MCF 10A (cell line): ENCODE measurements at regions not wholly inside any gene's neighbourhood (a gene's known extent, or its start where the extent isn't known, plus 50 kb on each side); places are given as distances from the start of the nearest gene placed in this dataset.

Experiments
- BruUV-seq: library from RNA; stranded (reverse); fragments of 400-500 nt; replicated peaks from 2 replicates; lab custom pipeline; 2021; lab: Mats Ljungman, UMichigan
- CTCF ChIA-PET: fragments of 300-600 bp; sonication (Branson Sonifier 250); formaldehyde crosslinking; extraction: SDS; loops from one replicate; lab custom pipeline; 2021; ENCODE audit warnings: antibody characterized with exemption, inconsistent platforms; lab: Yijun Ruan, JAX
- POLR2A ChIA-PET: fragments of 300-600, 350-650 bp; sonication (Branson Sonifier 250); formaldehyde crosslinking; extraction: SDS; loops from one replicate; lab custom pipeline; 2020; ENCODE audit warnings: antibody characterized with exemption, inconsistent platforms; lab: Yijun Ruan, JAX
- DNase-seq: peaks from one replicate; pipeline ENCODE4 v3.0.0-alpha.2; 2018; ENCODE audit not compliant: unreplicated experiment
- H3K27ac Mint-ChIP-seq: one replicate; pipeline ENCODE4 v1.8.0; 2022; ENCODE audit warnings: mild to moderate bottlenecking, low read depth, mixed read lengths; ENCODE audit not compliant: unreplicated experiment
- H3K27me3 Mint-ChIP-seq: one replicate; pipeline ENCODE4 v1.8.0; 2022; ENCODE audit warnings: mixed read lengths; ENCODE audit not compliant: insufficient read depth, unreplicated experiment
- H3K36me3 Mint-ChIP-seq: one replicate; pipeline ENCODE4 v1.8.0; 2022; ENCODE audit warnings: mild to moderate bottlenecking, moderate library complexity, mixed read lengths; ENCODE audit not compliant: insufficient read depth, unreplicated experiment
- H3K4me1 Mint-ChIP-seq: one replicate; pipeline ENCODE4 v1.8.0; 2022; ENCODE audit warnings: mixed read lengths; ENCODE audit not compliant: insufficient read depth, unreplicated experiment
- H3K4me3 Mint-ChIP-seq: one replicate; pipeline ENCODE4 v1.8.0; 2022; ENCODE audit warnings: mild to moderate bottlenecking, moderate library complexity, mixed read lengths; ENCODE audit not compliant: unreplicated experiment
- H3K9me3 Mint-ChIP-seq: one replicate; pipeline ENCODE4 v1.8.0; 2022; ENCODE audit warnings: mixed read lengths; ENCODE audit not compliant: unreplicated experiment
- intact Hi-C: fragments of 100-400 bp; cut with micrococcal nuclease; formaldehyde crosslinking; loops from 2 replicates; pipeline ENCODE4 v1.14.1; 2022
- TF ChIP-seq, protein P1 (sequence below): fragments of 200-600 bp; IDR thresholded peaks from one replicate; pipeline ENCODE4 v1.8.0; 2022; ENCODE audit warnings: antibody characterized with exemption, mild to moderate bottlenecking; ENCODE audit not compliant: unreplicated experiment

DNA sequence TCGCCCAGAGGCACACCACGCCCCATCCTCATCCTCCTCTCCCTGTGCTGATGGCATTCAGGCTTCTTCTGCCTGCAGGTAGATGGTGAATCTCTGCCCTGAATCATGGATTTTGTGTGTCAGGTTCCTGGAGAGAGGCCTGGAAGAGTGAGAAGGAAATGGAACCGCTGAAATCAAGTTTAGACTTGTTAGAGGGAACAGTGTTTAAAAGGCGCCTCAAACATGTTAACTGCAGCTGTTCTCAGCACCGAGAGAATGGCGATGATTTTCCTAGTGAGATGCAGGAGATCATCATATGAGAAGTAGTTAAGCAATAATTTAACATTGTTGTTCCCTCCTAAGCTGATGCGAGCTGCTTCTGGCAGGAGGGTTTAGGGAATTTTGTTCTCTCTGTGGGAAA, 744.4 kb upstream of the EEF2KMT start:
- no TSS peak for BruUV-seq
- H3K27me3 Mint-ChIP-seq, result no peaks in the 10 kb centered on the region
- CTCF ChIA-PET, result no interaction called here
- no peaks in the 10 kb centered on the region for H3K36me3 Mint-ChIP-seq
- no peak for DNase-seq
- no peak overlapping the region for H3K4me3 Mint-ChIP-seq
- H3K9me3 Mint-ChIP-seq, result peaks cover 37% of the 10 kb centered on the region
- POLR2A ChIA-PET, result no interaction called here
- H3K4me1 Mint-ChIP-seq, result no peaks in the 10 kb centered on the region
- intact Hi-C loops, result no loop called here
- TF ChIP-seq, protein P1, sequence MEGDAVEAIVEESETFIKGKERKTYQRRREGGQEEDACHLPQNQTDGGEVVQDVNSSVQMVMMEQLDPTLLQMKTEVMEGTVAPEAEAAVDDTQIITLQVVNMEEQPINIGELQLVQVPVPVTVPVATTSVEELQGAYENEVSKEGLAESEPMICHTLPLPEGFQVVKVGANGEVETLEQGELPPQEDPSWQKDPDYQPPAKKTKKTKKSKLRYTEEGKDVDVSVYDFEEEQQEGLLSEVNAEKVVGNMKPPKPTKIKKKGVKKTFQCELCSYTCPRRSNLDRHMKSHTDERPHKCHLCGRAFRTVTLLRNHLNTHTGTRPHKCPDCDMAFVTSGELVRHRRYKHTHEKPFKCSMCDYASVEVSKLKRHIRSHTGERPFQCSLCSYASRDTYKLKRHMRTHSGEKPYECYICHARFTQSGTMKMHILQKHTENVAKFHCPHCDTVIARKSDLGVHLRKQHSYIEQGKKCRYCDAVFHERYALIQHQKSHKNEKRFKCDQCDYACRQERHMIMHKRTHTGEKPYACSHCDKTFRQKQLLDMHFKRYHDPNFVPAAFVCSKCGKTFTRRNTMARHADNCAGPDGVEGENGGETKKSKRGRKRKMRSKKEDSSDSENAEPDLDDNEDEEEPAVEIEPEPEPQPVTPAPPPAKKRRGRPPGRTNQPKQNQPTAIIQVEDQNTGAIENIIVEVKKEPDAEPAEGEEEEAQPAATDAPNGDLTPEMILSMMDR, result no peak
- H3K27ac Mint-ChIP-seq, result no peak overlapping the region

DNA sequence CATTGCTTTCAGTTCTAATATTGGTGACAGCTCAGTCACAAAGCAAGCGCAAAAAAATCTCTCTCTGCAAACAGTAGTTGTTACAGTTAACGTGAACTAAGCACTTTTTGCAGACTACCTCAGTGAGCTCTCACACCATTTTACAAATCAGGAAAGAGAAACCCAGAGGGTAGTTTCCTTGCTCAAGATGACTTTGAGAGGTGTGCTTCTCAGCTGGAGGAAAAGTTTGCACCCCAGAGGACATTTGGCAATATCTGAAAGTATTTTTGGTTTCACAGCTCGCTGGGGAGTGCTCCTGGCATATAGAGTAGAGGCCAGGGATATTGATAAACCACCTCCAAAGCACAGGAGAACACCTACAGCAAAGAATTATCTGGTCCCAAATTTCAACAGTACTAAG, 741.1 kb upstream of the EEF2KMT start:
- DNase-seq, result no peak
- Mint-ChIP-seq H3K9me3 (peaks cover 63% of the 10 kb centered on the region), H3K27me3 (no peaks in the 10 kb centered on the region), H3K4me1 (no peaks in the 10 kb centered on the region), H3K4me3 (no peak overlapping the region), H3K27ac (no peak overlapping the region), H3K36me3 (no peaks in the 10 kb centered on the region)
- TF ChIP-seq, protein P1, result no peak
- BruUV-seq, result no TSS peak
- ChIA-PET POLR2A (no interaction called here), CTCF (interaction anchor here (0.6 kb wide), 1 partner anchor 47 kb away, joined by 3 read pairs; no protein-coding TSS in a partner anchor)
- intact Hi-C loops, result no loop called here

DNA sequence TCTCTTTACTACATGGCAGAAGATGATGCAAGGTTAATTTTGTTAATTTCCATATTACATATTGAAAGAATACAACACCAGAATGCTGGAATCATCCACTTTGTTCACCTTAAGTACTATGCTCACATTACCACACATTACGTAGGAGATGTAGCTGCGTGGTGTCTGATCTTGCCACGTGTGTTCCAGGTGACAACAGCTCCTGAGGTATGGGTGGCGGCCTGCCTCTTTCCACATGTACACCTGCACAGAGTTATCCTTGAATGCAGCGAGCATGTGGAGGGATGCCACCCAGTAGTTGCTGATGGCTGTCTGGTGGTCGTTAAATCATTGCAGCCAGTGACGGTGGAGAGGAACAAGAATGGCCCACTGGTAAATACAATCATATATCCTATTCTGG, 740.5 kb upstream of the EEF2KMT start:
- CTCF ChIA-PET, result interaction anchor here (0.6 kb wide), 1 partner anchor 47 kb away, joined by 3 read pairs; no protein-coding TSS in a partner anchor
- intact Hi-C loops, result no loop called here
- Mint-ChIP-seq H3K9me3 (peaks cover 56% of the 10 kb centered on the region), H3K4me1 (no peaks in the 10 kb centered on the region), H3K27me3 (no peaks in the 10 kb centered on the region), H3K36me3 (no peaks in the 10 kb centered on the region), H3K4me3 (no peak overlapping the region), H3K27ac (no peak overlapping the region)
- TF ChIP-seq, protein P1, result no peak
- no TSS peak for BruUV-seq
- POLR2A ChIA-PET, result no interaction called here
- no peak for DNase-seq

DNA sequence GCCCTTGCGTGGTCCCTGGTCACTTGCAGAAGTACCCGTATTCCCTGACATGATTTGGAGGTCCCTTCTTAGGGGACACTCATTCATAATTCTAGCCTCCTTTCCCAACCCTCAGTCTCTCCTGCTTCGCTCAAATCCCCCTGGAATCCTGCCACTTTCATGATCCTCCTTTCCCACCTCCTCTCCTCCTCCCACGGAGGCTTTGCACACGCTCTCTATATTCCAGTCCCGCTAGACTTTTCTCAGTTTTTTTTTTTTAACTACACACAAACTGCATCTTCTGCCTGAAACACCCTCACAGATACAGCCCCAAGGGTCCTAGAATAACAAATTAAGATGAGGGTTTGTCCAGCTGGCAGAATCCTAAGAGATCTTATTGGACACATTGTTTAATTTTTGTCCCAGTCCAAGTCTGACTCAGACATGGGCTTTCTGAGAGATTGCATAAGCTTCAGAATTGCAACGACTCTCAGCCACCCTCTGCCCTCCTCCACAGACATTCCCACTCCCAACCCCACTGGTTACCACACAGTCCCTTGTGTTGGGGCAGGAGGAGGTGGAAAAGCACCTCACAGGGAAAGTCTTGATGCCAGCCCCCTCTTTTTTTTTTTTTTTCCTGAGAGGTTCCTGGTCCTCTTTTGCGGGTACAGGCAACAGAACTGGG, 739.5 kb upstream of the EEF2KMT start:
- no peak for DNase-seq
- no TSS peak for BruUV-seq
- no peaks in the 10 kb centered on the region for H3K27me3 Mint-ChIP-seq
- intact Hi-C loops, result no loop called here
- POLR2A ChIA-PET, result no interaction called here
- H3K36me3 Mint-ChIP-seq, result no peaks in the 10 kb centered on the region
- peaks cover 54% of the 10 kb centered on the region for H3K9me3 Mint-ChIP-seq
- CTCF ChIA-PET, result no interaction called here
- TF ChIP-seq, protein P1, result no peak
- no peak overlapping the region for H3K27ac Mint-ChIP-seq
- H3K4me1 Mint-ChIP-seq, result no peaks in the 10 kb centered on the region
- no peak overlapping the region for H3K4me3 Mint-ChIP-seq
